Kasumi-1 (cell line): ENCODE measurements at regions not wholly inside any gene's neighbourhood (a gene's known extent, or its start where the extent isn't known, plus 50 kb on each side); places are given as distances from the start of the nearest gene placed in this dataset.

ENCODE experiments used
- DNase-seq, 2 experiments: peaks; one replicate each; lab custom pipeline; 2025; lab: John Stamatoyannopoulos, UW

GRCh38 chr5:167561796-167562195 is 729.6 kb upstream of the WWC1 start:
- no peak for DNase-seq

GRCh38 chr5:167564275-167564674 is 727.2 kb upstream of the WWC1 start:
- no peak for DNase-seq

GRCh38 chr5:167565189-167565954 is 726.1 kb upstream of the WWC1 start:
- DNase-seq, result no peak

DNA sequence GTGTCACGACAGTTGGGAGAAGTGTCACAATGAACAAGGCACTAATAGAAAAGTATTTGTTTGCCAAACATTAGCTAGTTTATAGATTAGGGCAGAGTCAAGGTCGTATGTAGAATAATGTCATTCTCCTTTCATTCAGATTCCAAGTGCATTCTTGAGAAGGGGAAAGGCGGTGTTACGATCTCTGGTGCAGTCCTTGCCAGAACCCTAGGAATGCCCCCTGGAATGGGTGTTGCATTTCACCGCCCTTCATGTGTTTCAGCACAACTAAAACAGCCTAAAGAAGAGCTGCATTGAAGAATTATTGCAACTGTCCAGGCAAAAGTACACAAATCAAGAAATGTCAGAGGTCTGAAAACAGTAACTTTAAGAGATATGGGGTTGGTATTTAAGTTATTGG is 721.0 kb upstream of the WWC1 start:
- no peak for DNase-seq

DNA sequence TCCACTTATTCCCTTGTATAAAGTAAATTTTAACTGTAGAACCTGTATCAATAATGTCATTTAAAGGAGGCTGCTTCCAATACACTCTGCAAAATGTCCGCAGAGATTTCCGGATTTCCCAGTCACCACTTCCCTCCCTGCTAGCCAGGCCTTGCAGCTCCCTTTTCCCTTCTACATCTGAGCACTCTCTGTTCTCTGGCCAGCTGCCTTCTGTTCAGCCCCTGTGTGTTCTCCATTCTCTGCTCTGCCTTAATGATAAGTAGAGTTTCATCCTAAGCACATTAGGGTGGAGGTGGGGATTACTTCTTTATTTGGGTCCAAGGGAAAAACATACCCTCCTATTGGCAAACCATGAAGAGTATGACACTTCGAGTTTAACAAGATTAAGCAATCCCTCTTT is 719.6 kb upstream of the WWC1 start:
- no peak for DNase-seq

DNA sequence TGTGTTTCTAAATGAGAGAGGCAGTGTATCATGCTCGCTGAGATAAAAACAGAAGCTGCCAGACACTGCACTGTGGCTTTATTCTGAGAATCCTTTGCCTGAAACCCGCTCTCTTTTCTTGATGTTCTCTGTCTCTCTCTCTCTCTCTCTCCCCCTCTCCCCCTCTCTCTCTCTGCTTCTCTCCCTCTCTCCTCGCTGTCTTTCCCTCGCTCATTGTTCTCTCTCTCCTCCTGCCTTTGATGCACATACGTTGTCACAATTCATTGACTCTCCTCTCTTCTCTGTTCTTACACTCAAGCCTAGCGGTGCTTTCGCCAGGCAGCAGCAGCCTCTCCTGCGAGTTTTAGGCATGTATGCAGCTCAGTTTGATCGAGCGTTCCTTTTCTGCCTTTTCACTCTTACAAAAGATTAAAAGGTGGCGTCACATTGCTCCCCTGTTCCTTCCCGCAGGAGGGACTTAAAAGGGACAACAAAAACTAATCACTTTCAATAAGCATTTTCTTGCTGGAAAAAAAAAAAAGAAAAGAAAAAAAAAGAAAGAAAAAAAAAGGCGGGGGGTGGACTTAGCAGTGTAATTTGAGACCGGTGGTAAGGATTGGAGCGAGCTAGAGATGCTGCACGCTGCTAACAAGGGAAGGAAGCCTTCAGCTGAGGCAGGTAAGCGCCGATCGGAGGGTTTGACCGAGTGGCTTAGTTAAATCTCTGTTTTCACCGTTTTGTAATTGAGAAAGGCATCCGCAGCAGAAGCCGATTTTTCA is 717.9 kb upstream of the WWC1 start:
- no peak for DNase-seq

DNA sequence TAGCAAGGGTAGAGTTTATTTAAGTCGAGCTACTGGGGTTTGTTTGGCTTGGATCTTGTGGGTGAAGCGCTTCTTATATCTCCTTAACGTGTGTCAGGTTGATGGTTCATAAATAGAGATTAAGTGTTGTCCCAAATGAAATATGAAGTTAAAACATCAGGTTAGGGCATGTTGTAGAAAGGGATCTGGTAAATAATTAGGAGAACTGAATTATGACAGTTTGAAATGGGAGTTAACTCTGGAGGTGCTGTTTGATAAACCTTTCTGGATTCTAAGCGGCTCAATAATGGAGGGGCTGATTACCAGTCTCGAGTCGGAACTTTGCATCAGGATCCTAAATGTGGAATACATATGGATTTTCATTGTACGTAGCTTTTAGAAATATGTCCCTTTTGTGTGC is 717.0 kb upstream of the WWC1 start:
- no peak for DNase-seq

- no peak for DNase-seq
Observed at GRCh38 chr5:167575330-167575729, 716.1 kb upstream of the WWC1 start.

DNA sequence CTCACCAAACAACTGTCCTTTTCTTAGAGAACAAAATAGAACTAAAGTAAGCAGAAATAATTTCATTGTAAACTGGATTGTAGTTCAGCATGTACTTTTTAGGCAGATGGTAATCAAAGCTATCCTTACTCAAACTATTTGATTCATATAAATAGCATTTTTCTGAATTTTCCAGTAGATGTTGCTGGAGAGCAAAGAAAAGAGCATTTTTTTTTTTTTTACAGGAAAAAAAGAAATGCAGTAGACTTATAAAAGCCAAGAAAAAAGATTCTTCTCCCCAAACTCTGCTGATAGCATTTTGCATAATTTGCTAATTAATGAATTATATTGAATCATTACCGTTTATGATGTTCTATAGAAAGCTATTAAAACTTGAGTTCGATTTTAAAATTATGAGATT is 715.3 kb upstream of the WWC1 start:
- no peak for DNase-seq

DNA sequence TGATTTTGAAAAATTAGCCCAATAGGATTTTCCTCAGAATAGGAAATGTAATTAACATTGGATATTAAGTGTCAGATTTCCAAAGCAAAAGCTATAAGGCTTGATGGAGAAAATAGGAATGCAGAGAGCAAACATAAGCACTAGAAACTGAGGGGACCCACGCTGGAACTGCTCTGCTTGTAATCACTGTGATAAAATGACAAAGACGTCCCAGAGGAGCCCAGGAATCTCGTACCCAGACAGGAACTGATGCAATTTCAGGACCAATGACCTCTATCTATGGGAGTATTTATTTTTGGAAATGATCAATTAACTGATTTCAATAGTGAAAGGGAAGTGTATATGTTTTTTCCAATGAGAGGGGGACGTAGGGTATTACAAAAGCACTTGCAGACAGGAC is 714.5 kb upstream of the WWC1 start:
- DNase-seq, result no peak

DNA sequence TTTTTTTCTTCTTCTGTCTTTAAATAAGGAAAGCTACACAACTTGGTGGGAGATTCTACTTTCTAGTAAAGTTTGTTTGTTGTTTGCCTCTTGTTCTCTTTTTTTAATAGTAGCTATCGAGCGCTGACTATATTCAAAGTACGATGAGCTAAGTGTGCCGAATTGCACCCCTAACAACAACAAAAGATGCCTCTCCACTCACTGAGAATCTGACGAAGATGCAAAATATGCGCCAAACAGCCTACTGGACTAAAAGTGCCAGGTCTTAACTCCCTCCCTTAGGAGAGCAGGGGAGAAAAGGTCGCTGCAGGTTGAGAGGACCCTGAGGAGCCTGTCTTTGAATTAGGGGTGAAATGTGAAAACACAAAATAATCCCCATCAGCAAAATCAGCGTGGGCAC is 713.8 kb upstream of the WWC1 start:
- DNase-seq, result no peak

DNA sequence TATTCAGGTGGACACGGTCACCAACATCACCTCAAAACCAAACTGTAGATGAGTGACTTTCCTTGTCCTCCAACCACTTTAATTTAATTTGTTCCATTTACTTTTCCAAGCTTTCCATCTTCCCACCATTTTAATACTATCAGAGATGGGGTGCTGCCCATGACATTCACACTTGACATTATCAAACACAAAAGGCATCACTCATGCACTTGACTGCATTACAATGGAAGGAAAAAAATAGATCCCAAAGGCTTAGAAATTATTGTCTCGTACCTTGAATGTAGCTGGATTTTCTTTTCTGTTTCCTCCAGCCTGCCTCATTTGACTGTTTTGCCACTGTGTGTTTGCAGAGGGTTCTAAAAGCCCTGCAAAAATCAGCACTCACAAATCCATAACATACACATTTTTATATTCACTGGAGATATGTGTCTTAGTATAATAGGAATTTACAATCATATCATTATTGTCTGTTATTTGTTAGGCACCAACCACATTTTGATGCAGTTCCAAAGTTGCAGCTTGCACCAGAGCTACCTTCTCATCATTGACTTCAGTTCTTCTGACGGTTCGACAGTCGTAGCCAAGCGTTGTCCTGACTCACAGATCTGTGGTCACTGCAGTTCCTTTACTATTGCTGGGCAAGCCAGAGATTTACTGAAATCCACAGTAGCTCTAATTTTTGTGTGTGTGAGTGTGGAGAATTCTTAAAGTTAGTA is 712.3 kb upstream of the WWC1 start:
- DNase-seq, result no peak

- DNase-seq, result no peak
Observed at GRCh38 chr5:167579693-167580055, 711.8 kb upstream of the WWC1 start.

GRCh38 chr5:167580608-167581007 is 710.8 kb upstream of the WWC1 start:
- DNase-seq, result no peak

DNA sequence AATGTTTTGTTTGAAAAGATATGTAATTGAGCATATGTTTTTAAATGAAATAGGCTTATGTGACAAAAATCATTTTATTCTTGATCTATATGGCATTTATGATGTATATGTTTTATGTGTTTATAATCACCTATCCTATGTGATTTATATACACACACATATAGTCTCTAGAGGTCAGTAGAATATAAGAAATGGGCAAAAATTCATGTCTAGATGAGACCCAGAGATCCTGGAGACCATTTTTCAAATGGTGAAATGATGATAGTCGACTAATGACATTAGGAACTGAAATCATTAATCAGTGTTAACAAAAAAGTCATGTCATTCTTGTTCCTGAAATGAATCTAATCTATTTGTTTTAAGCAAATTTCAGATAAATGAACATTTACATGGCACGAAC is 709.2 kb upstream of the WWC1 start:
- no peak for DNase-seq

GRCh38 chr5:167582886-167583285 is 708.6 kb upstream of the WWC1 start:
- DNase-seq, result no peak

- DNase-seq, result no peak
Observed at GRCh38 chr5:167585184-167585583, 706.3 kb upstream of the WWC1 start.

DNA sequence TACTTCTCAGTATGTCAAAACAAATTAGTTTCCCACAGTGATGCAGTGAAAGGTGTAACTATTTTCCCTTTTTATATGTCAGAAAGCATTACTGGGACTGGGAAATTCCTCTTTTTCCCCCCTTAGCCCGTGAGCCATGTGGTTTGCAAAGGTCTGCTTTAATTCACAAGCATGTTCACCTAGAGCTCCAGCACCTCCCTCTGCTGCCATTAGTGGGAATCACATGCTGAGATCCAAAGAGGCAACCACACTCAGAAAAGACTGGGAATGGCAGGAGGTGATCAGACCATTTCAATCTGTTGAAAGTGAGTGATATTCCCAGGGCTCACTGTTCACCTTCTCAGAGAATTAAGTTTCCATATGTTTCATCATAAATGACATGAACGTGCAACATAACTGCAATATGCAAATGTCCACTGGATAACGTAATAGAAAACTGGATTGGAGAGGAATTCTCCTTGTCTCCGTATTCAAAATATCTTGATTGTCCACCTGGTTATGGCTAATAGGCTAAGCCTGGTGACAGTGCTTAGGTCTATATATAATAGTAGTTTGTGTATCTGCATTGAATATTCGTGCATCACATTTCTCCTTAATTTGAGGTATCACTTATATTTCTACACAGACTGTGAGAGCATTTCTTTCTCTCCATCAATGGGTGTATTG is 703.5 kb upstream of the WWC1 start:
- no peak for DNase-seq

DNA sequence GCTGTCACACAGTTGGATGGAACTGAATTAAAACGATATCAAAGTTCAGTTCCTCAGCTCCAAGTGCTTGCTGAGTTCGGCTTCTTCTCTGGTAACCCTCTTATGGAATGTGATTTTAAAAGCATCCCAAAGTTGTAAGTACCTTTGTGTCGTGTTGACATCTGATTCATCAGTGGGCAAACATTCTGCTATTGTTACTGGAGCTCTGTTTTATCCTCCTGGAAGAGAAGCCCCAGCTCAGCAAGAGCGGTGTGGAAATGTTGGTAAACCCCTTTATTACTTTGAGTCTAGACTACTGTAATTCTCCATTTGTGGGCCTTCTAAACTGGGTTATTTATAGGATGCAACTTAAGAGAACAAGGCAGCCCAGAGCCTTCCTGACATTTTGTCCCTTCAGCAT is 699.3 kb upstream of the WWC1 start:
- no peak for DNase-seq

- DNase-seq, result no peak
Observed at GRCh38 chr5:167593329-167594060, 698.0 kb upstream of the WWC1 start.

- no peak for DNase-seq
Observed at GRCh38 chr5:167594061-167594435, 697.4 kb upstream of the WWC1 start.

GRCh38 chr5:167594750-167595149 is 696.7 kb upstream of the WWC1 start:
- no peak for DNase-seq
